Stimulated activated naive CD8-positive, alpha-beta T cell treated with anti-CD3 and anti-CD28 coated beads, Interleukin-15, amount 100 ng/mL, for 72 hours (primary cell): ENCODE measurements at regions not wholly inside any gene's neighbourhood (a gene's known extent, or its start where the extent isn't known, plus 50 kb on each side); places are given as distances from the start of the nearest gene placed in this dataset.
"Not testable (repeated sequence)": the region's sequence is repeated elsewhere in the genome, so short reads cannot be mapped to it uniquely, and the experiment has no call there.

Experiments used
- ATAC-seq: fragments of 150-1000 bp; cut with Tn5 transposase; 2 replicates; pipeline ENCODE4 v1.10.0; 2021; ENCODE audit warnings: mild to moderate bottlenecking, moderate library complexity
- DNase-seq, 2 donors: peaks; one replicate each; pipeline ENCODE4 v3.0.0; 2021 to 2022
- H3K27ac Mint-ChIP-seq, 2 donors: one replicate each; pipeline ENCODE4 v1.8.0; 2022; ENCODE audit warnings: mild to moderate bottlenecking in 2 of 2, mixed read lengths in 2 of 2, moderate library complexity in 2 of 2
- H3K27me3 Mint-ChIP-seq: one replicate; pipeline ENCODE4 v1.8.0; 2022; ENCODE audit warnings: mixed read lengths
- H3K4me1 Mint-ChIP-seq: one replicate; pipeline ENCODE4 v1.8.0; 2022; ENCODE audit warnings: mild to moderate bottlenecking, mixed read lengths
- H3K4me3 Mint-ChIP-seq, 2 donors: one replicate each; pipeline ENCODE4 v1.8.0; 2022; ENCODE audit warnings: mild to moderate bottlenecking in 2 of 2, mixed read lengths in 2 of 2, moderate library complexity in 1 of 2
- H3K9me3 Mint-ChIP-seq, 2 donors: one replicate each; pipeline ENCODE4 v1.8.0; 2022; ENCODE audit warnings: mixed read lengths in 2 of 2

- not testable (repeated sequence) for H3K27me3 Mint-ChIP-seq, H3K4me3 Mint-ChIP-seq, ATAC-seq, DNase-seq, H3K27ac Mint-ChIP-seq, H3K4me1 Mint-ChIP-seq
- peaks cover 0 to 14% of the 10 kb centered on the region in 2 donors for H3K9me3 Mint-ChIP-seq
Measured at GRCh38 chrY:7484455-7485285, 573.1 kb upstream of the AMELY start.

DNA sequence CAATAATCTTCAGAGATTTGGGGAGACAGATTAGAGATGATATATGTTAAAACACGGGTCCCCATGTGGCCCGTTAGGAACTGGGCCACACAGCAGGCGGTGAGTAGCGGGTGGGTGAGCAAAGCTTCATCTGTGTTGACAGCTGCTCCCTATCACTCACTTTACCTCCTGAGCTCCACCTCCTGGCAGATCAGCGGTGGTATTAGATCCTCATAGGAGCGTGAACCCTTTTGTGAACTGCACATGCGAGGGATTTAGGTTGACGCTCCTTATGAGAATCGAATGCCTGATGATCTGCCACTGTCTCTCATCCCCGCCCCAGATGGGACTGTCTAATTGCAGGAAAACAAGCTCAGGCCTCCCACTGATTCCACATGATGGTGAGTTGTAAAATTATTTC lies 560.4 kb upstream of the AMELY start:
- Mint-ChIP-seq H3K4me3 (no peak overlapping the region), H3K27ac (no peak overlapping the region), H3K9me3 (peaks cover 0 to 6% of the 10 kb centered on the region in 2 donors), H3K27me3 (no peaks in the 10 kb centered on the region), H3K4me1 (no peaks in the 10 kb centered on the region)
- peak; percentile 37 for ATAC-seq
- no peak for DNase-seq

- H3K27ac Mint-ChIP-seq: no peak overlapping the region
- H3K9me3 Mint-ChIP-seq: no peaks in the 10 kb centered on the region
- H3K4me3 Mint-ChIP-seq: no peak overlapping the region
- no peaks in the 10 kb centered on the region for H3K27me3 Mint-ChIP-seq
- DNase-seq: no peak
- peaks cover 3% of the 10 kb centered on the region for H3K4me1 Mint-ChIP-seq
- no peak for ATAC-seq
Measured at GRCh38 chrY:7470037-7470436, 558.5 kb upstream of the AMELY start.

DNA sequence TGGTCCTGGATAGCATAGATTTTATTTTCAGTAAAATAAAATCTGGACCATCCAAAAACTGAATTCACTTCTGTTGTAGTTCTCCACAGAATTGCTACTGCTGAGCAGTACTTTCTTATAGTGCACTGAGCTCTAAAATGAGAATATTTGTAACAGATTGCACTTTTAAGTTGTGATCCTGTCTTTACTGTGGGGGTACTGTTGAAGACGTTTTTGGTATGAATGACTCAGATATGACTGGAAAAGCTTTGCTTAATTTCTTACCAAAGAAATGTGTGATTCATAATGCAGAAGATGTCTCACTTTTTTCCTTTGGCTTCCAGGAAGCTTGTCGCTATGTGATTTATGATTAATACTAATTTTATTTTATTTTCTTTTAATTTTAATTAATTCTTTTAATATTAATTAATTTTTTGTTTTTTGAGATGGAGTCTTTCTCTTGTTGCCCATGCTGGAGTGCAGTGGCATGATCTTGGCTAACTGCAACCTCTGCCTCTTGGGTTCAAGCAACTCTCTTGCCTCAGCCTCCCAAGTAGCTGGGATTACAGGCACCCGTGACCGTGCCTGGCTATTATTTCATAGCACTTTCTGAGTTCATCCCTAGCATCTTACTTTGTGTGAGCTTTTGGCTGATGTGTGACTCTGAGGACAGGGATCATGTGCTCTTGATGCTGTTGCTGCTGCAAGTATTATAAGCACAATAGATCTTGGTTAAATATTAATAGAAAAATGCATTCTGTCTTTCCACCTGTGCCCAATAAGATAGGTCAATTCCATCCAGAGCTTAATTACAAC lies 557.6 kb upstream of the AMELY start:
- H3K4me1 Mint-ChIP-seq: peaks cover 4% of the 10 kb centered on the region
- ATAC-seq (no peak), DNase-seq (no peak)
- no peaks in the 10 kb centered on the region for H3K9me3 Mint-ChIP-seq
- no peak overlapping the region for H3K27ac Mint-ChIP-seq
- no peak overlapping the region for H3K4me3 Mint-ChIP-seq
- no peaks in the 10 kb centered on the region for H3K27me3 Mint-ChIP-seq

GRCh38 chrY:7467796-7468520 lies 556.4 kb upstream of the AMELY start:
- Mint-ChIP-seq H3K4me1 (peaks cover 4% of the 10 kb centered on the region), H3K27me3 (no peaks in the 10 kb centered on the region), H3K27ac (peak overlapping the region in 1 of 2 donors; percentile 27), H3K4me3 (no peak overlapping the region), H3K9me3 (no peaks in the 10 kb centered on the region)
- no peak for DNase-seq
- ATAC-seq: no peak

- peaks cover 4% of the 10 kb centered on the region for H3K4me1 Mint-ChIP-seq
- ATAC-seq (peak; percentile 60), DNase-seq (no peak)
- H3K4me3 Mint-ChIP-seq: no peak overlapping the region
- H3K9me3 Mint-ChIP-seq: peaks cover 6 to 8% of the 10 kb centered on the region in 2 donors
- H3K27me3 Mint-ChIP-seq: peaks cover 14% of the 10 kb centered on the region
- H3K27ac Mint-ChIP-seq: no peak overlapping the region
Measured at GRCh38 chrY:7465185-7465621, 553.7 kb upstream of the AMELY start.

GRCh38 chrY:7464742-7465141 lies 553.2 kb upstream of the AMELY start:
- Mint-ChIP-seq H3K4me3 (no peak overlapping the region), H3K27ac (no peak overlapping the region)

GRCh38 chrY:7463711-7464110 lies 552.2 kb upstream of the AMELY start:
- H3K4me1 Mint-ChIP-seq: peaks cover 4% of the 10 kb centered on the region
- ATAC-seq (no peak), DNase-seq (no peak)
- H3K27ac Mint-ChIP-seq: no peak overlapping the region
- no peak overlapping the region for H3K4me3 Mint-ChIP-seq
- peaks cover 11 to 15% of the 10 kb centered on the region in 2 donors for H3K9me3 Mint-ChIP-seq
- H3K27me3 Mint-ChIP-seq: peaks cover 28% of the 10 kb centered on the region

More at GRCh38 chrY:7464742-7465141, 553.2 kb upstream of the AMELY start:
- DNase-seq (no peak), ATAC-seq (peak; percentile 33)
- H3K27me3 Mint-ChIP-seq: peaks cover 19% of the 10 kb centered on the region
- H3K4me1 Mint-ChIP-seq: peaks cover 4% of the 10 kb centered on the region
- H3K9me3 Mint-ChIP-seq: peaks cover 9 to 12% of the 10 kb centered on the region in 2 donors

DNA sequence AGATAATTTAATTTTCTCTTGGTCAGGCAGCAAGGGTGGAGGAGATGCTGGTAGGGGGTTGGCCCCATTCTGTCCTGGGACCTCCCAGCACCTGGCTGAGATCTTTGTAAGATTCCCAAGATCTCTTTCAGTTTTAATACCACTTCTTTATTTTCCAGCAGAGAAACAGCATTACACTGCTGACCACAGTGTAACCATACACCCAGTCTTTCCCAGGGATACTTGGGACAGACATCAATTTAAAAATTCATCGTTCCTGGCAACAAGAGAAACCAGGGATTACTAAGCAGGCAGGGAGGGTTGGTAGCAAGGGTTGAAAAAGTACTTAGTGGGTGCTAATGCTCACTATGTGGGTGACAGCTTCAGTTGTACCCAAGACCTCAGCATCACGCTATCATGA lies 551.6 kb upstream of the AMELY start:
- H3K4me3 Mint-ChIP-seq: no peak overlapping the region
- no peak for DNase-seq
- H3K27ac Mint-ChIP-seq: no peak overlapping the region
- H3K9me3 Mint-ChIP-seq: peaks cover 11 to 15% of the 10 kb centered on the region in 2 donors
- ATAC-seq: no peak
- H3K27me3 Mint-ChIP-seq: peaks cover 33% of the 10 kb centered on the region
- H3K4me1 Mint-ChIP-seq: peaks cover 4% of the 10 kb centered on the region

DNA sequence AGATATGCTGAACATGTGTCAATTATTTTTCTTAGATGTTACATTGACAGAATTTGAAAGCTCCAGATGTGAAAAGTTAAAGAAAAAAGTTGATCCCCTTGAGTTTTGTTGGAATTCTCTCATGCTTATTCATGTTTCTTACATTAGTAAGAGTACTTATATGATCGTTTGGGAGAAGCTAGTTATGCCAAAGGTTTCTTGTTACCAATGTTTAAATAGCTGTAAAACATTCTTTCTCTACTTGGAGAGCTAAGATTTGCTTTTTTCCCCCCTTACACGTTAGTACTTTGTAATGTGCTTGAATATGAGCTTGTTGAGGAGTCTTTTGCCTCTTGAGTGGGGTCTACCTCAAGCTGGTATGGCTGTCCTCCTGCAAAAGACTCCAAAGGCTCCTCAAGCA lies 551.1 kb upstream of the AMELY start:
- DNase-seq: no peak
- Mint-ChIP-seq H3K27ac (no peak overlapping the region), H3K9me3 (peaks cover 11 to 15% of the 10 kb centered on the region in 2 donors), H3K27me3 (peaks cover 33% of the 10 kb centered on the region), H3K4me3 (no peak overlapping the region), H3K4me1 (peaks cover 4% of the 10 kb centered on the region)
- no peak for ATAC-seq

GRCh38 chrY:7461873-7462525 lies 550.4 kb upstream of the AMELY start:
- ATAC-seq (no peak), DNase-seq (no peak)
- no peak overlapping the region for H3K27ac Mint-ChIP-seq
- H3K27me3 Mint-ChIP-seq: peaks cover 33% of the 10 kb centered on the region
- H3K9me3 Mint-ChIP-seq: peaks cover 11 to 15% of the 10 kb centered on the region in 2 donors
- H3K4me1 Mint-ChIP-seq: peaks cover 4% of the 10 kb centered on the region
- H3K4me3 Mint-ChIP-seq: no peak overlapping the region

GRCh38 chrY:7459802-7460201 lies 548.2 kb upstream of the AMELY start:
- DNase-seq: no peak
- Mint-ChIP-seq H3K27ac (no peak overlapping the region), H3K9me3 (peaks cover 11 to 15% of the 10 kb centered on the region in 2 donors), H3K4me3 (no peak overlapping the region), H3K4me1 (no peaks in the 10 kb centered on the region), H3K27me3 (peaks cover 33% of the 10 kb centered on the region)
- no peak for ATAC-seq

DNA sequence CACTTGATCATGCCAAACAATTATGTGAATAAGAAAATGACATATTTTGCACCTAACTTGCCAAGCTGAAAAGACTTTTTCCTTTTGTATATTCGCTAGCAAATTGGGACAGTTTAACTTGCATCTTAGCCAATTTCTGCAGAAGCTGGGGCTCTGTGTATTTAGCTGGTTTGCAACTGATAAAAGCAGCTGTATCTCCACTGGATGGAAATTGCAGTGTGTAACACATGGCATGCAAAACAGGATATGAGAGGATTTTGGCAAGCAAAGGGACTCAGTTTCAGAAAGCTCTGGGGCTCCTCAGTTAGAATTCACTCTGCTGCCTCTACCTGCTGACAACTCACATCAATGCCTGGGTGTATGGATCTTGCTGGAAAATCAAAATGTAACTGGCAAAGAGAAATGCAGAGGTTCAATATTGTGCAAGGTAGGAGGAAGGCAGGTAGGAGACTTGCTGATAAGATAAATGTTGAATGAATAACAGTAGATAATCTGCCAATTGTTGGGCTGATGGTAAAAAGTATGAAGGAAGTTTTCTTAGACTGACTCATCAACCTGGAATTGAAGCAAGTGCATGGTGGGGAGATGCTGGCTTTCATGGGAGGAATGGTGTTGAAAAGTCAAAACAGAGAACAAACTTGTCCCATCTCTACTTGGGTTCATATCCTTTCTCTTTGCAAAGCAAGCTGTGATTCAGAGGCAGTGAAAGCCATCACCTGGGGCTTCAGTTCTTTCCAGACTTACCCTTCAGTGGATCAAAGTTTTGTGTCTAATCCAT lies 546.9 kb upstream of the AMELY start:
- H3K4me1 Mint-ChIP-seq: no peaks in the 10 kb centered on the region
- DNase-seq (no peak), ATAC-seq (no peak)
- H3K27ac Mint-ChIP-seq: no peak overlapping the region
- peaks cover 33% of the 10 kb centered on the region for H3K27me3 Mint-ChIP-seq
- peaks cover 11 to 15% of the 10 kb centered on the region in 2 donors for H3K9me3 Mint-ChIP-seq
- no peak overlapping the region for H3K4me3 Mint-ChIP-seq

DNA sequence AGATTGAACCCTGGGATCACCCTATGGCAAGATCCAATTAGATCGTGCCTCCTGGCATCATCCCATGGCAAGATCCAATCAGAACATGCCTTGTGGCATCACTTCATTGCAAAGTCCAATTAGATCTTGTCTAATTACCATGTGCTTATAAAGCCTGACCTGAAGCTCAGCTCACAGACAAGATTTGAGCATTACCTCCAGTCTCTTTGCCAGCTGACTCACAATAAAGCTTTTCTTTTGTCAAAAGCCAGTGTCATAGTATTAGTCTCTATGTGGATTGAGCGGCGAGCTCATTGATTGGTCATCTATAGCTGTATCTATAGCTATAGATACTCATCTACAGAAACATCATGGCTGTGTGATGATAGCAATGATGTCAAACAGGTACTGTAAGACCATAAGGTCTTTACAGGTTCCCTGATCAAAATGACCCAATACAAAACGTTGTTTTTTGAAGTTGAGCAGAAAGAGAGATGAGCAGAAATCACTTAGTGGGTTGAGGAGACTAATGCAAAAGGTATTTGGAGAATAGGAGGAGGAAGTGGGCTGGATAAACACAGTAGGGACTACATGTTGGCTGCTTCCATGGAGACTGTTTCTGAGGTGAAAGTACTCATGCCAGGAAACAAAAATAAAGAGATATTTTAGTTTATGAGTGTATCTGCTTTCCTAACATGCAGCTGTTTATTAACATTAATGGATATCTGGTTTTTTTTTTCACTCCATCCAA lies 545.9 kb upstream of the AMELY start:
- Mint-ChIP-seq H3K9me3 (peaks cover 11 to 15% of the 10 kb centered on the region in 2 donors), H3K4me1 (no peaks in the 10 kb centered on the region), H3K4me3 (no peak overlapping the region), H3K27ac (no peak overlapping the region), H3K27me3 (peaks cover 42% of the 10 kb centered on the region)
- DNase-seq: no peak
- ATAC-seq: no peak
